ENCODE measurements at regions not wholly inside any gene's neighbourhood (a gene's known extent, or its start where the extent isn't known, plus 50 kb on each side); places are given as distances from the start of the nearest gene placed in this dataset.

- ChIA-PET CTCF (no interaction called here), POLR2A (no interaction called here)
- H3K27me3 ChIP-seq (ENCODE audit: control insufficient read depth, insufficient read depth, low read length) = no peaks in the 10 kb centered on the region
- TF ChIP-seq CTCF (IDR thresholded peaks at IDR 0.05; ENCODE audit: insufficient read depth, low read depth, low read length) = no peak
- no peaks in the 10 kb centered on the region for H3K36me3 ChIP-seq (ENCODE audit: control insufficient read depth, insufficient read depth, low read length)
- no peak overlapping the region for H3K4me3 ChIP-seq (ENCODE audit: low read depth, low read length)
- DNase-seq (ENCODE audit: low read depth) = no peak
These were observed 267.3 kb upstream of the SYT10 start for GRCh38 chr12:33706927-33707326.

- CTCF ChIA-PET = no interaction called here
- H3K27me3 ChIP-seq (ENCODE audit: control insufficient read depth, insufficient read depth, low read length) = no peaks in the 10 kb centered on the region
- no peak for DNase-seq (ENCODE audit: low read depth)
- no peaks in the 10 kb centered on the region for H3K36me3 ChIP-seq (ENCODE audit: control insufficient read depth, insufficient read depth, low read length)
- no peak overlapping the region for H3K4me3 ChIP-seq (ENCODE audit: low read depth, low read length)
- POLR2A ChIA-PET = no interaction called here
- TF ChIP-seq CTCF (IDR thresholded peaks at IDR 0.05; ENCODE audit: insufficient read depth, low read depth, low read length) = no peak
These were observed 269.3 kb upstream of the SYT10 start for GRCh38 chr12:33708935-33709334.

GRCh38 chr12:33710548-33710947, 270.9 kb upstream of the SYT10 start:
- Histone ChIP-seq H3K36me3 (ENCODE audit: control insufficient read depth, insufficient read depth, low read length) (no peaks in the 10 kb centered on the region), H3K27me3 (ENCODE audit: control insufficient read depth, insufficient read depth, low read length) (no peaks in the 10 kb centered on the region), H3K4me3 (ENCODE audit: low read depth, low read length) (no peak overlapping the region)
- ChIA-PET POLR2A (no interaction called here), CTCF (interaction anchor here (0.6 kb wide), 1 partner anchor 217 kb away, joined by 3 read pairs; no protein-coding TSS in a partner anchor)
- DNase-seq (ENCODE audit: low read depth) = no peak
- TF ChIP-seq CTCF (IDR thresholded peaks at IDR 0.05; ENCODE audit: insufficient read depth, low read depth, low read length) = no peak

- Histone ChIP-seq H3K36me3 (ENCODE audit: control insufficient read depth, insufficient read depth, low read length) (no peaks in the 10 kb centered on the region), H3K4me3 (ENCODE audit: low read depth, low read length) (no peak overlapping the region), H3K27me3 (ENCODE audit: control insufficient read depth, insufficient read depth, low read length) (no peaks in the 10 kb centered on the region)
- no peak for TF ChIP-seq CTCF (IDR thresholded peaks at IDR 0.05; ENCODE audit: insufficient read depth, low read depth, low read length)
- ChIA-PET CTCF (no interaction called here), POLR2A (no interaction called here)
- DNase-seq (ENCODE audit: low read depth) = no peak
These were observed 279.0 kb upstream of the SYT10 start for GRCh38 chr12:33718631-33719030.

- no peaks in the 10 kb centered on the region for H3K36me3 ChIP-seq (ENCODE audit: control insufficient read depth, insufficient read depth, low read length)
- H3K27me3 ChIP-seq (ENCODE audit: control insufficient read depth, insufficient read depth, low read length) = no peaks in the 10 kb centered on the region
- CTCF ChIA-PET = no interaction called here
- POLR2A ChIA-PET = no interaction called here
- no peak for DNase-seq (ENCODE audit: low read depth)
- no peak overlapping the region for H3K4me3 ChIP-seq (ENCODE audit: low read depth, low read length)
- TF ChIP-seq CTCF (IDR thresholded peaks at IDR 0.05; ENCODE audit: insufficient read depth, low read depth, low read length) = no peak
These were observed 281.9 kb upstream of the SYT10 start for GRCh38 chr12:33721561-33721960.

Measured in BJ (cell line).